Endothelial cell of umbilical vein (primary cell): ENCODE measurements at regions not wholly inside any gene's neighbourhood (a gene's known extent, or its start where the extent isn't known, plus 50 kb on each side); places are given as distances from the start of the nearest gene placed in this dataset.

ENCODE experiments used
- BruUV-seq: library from RNA; stranded (reverse); fragments of 400-500 nt; replicated peaks from 2 replicates; lab custom pipeline; 2021; lab: Mats Ljungman, UMichigan
- CTCF ChIA-PET: fragments of 300-600, 350-600 bp; sonication (Branson Sonifier 250); formaldehyde crosslinking; loops from one replicate; lab custom pipeline; 2021; ENCODE audit warnings: antibody characterized with exemption, inconsistent platforms; lab: Charles Lee
- POLR2A ChIA-PET: fragments of 300-600, 350-600 bp; sonication (Branson Sonifier 250); formaldehyde crosslinking; loops from one replicate; lab custom pipeline; 2021; ENCODE audit warnings: antibody characterized with exemption, inconsistent platforms; lab: Charles Lee
- DNase-seq: peaks from one replicate; pipeline ENCODE4 v3.0.0-alpha.2; 2011; ENCODE audit warnings: low read depth, low spot score
- FAIRE-seq: peaks from 2 replicates; lab custom pipeline; 2011; peaks lifted over from hg19 to GRCh38; lab: Jason Lieb, UNC
- H2AFZ ChIP-seq: 2 replicates; pipeline ENCODE4 v1.6.0; 2012; ENCODE audit warnings: low read depth, low read length, control low read depth, inconsistent platforms
- H3K27ac ChIP-seq: 2 replicates; pipeline ENCODE4 v1.5.1; 2011; ENCODE audit warnings: low read depth, mild to moderate bottlenecking, control low read depth, low read length, moderate library complexity; ENCODE audit not compliant: insufficient read depth
- H3K27me3 ChIP-seq, 2 experiments: 2 replicates each; pipeline versions ENCODE4 v1.6.0 to v1.6.1; 2011; ENCODE audit warnings: low read length in 2 of 2, mixed read lengths in 1 of 2; ENCODE audit not compliant: control insufficient read depth in 2 of 2, insufficient read depth in 2 of 2
- H3K36me3 ChIP-seq, 2 experiments: 2 replicates in 1 of 2; 3 replicates in 1 of 2; pipeline ENCODE4 v1.5.1; 2011; ENCODE audit warnings: low read length in 2 of 2, mild to moderate bottlenecking in 1 of 2, moderate library complexity in 1 of 2; ENCODE audit not compliant: control insufficient read depth in 2 of 2, insufficient read depth in 2 of 2; ENCODE audit errors: extremely low read depth in 1 of 2
- H3K4me1 ChIP-seq: 3 replicates; pipeline ENCODE4 v1.5.1; 2011; ENCODE audit warnings: mild to moderate bottlenecking, low read length; ENCODE audit not compliant: control insufficient read depth, insufficient read depth; ENCODE audit errors: extremely low read depth
- H3K4me2 ChIP-seq: 2 replicates; pipeline ENCODE4 v1.6.1; 2011; ENCODE audit warnings: low read length, control low read depth, mixed read lengths; ENCODE audit not compliant: insufficient read depth
- H3K4me3 ChIP-seq, 3 experiments: fragments of 200-600 bp in 1 of 3; sonication (generic), shearing (Covaris generic) in 1 of 3; replicated peaks in 1 of 3; 2 replicates each; pipeline ENCODE4 v1.5.1; 2011 to 2016; ENCODE audit warnings: control low read depth in 3 of 3, low read length in 3 of 3, mild to moderate bottlenecking in 2 of 3, inconsistent platforms in 1 of 3, low read depth in 1 of 3, moderate library complexity in 1 of 3; ENCODE audit not compliant: insufficient read depth in 1 of 3
- H3K79me2 ChIP-seq: 2 replicates; pipeline ENCODE4 v1.6.0; 2012; ENCODE audit warnings: low read length, inconsistent platforms; ENCODE audit not compliant: control insufficient read depth, insufficient read depth
- H3K9ac ChIP-seq: replicated peaks from 2 replicates; pipeline ENCODE3; 2011; ENCODE audit warnings: low read length, control low read depth; ENCODE audit not compliant: insufficient read depth; ENCODE audit errors: extremely low read depth
- H3K9me1 ChIP-seq: replicated peaks from 3 replicates; pipeline ENCODE4 v1.6.0; 2011; ENCODE audit warnings: mild to moderate bottlenecking, low read length; ENCODE audit not compliant: control insufficient read depth, insufficient read depth; ENCODE audit errors: extremely low read depth
- H3K9me3 ChIP-seq: replicated peaks from 2 replicates; pipeline ENCODE4 v1.5.1; 2012; ENCODE audit warnings: low read length, inconsistent platforms; ENCODE audit not compliant: control insufficient read depth, insufficient read depth
- H4K20me1 ChIP-seq: replicated peaks from 2 replicates; pipeline ENCODE3; 2011; ENCODE audit warnings: mild to moderate bottlenecking, low read length; ENCODE audit not compliant: control insufficient read depth, insufficient read depth; ENCODE audit errors: extremely low read depth
- EZH2 ChIP-seq: IDR thresholded peaks from 2 replicates; pipeline ENCODE4 v1.6.1; 2012; ENCODE audit warnings: borderline replicate concordance, low read depth, mild to moderate bottlenecking, moderate library complexity, low read length, inconsistent platforms; ENCODE audit not compliant: severe bottlenecking
- FOS ChIP-seq: IDR thresholded peaks from 2 replicates; pipeline ENCODE4 v1.6.1; 2011; ENCODE audit warnings: mild to moderate bottlenecking, low read length, moderate library complexity, borderline replicate concordance; ENCODE audit not compliant: insufficient read depth
- GATA2 ChIP-seq: IDR thresholded peaks from 2 replicates; pipeline ENCODE4 v1.7.0; 2011; ENCODE audit warnings: low read depth, mild to moderate bottlenecking, moderate library complexity, mixed read lengths, low read length; ENCODE audit not compliant: insufficient read length, insufficient read depth
- JUN ChIP-seq: IDR thresholded peaks from 2 replicates; pipeline ENCODE4 v1.6.1; 2011; ENCODE audit warnings: borderline replicate concordance, low read depth; ENCODE audit not compliant: insufficient read length, insufficient read depth
- MYC ChIP-seq: IDR thresholded peaks from one replicate; pipeline ENCODE4 v1.6.1; 2011; ENCODE audit warnings: mild to moderate bottlenecking, low read depth, low read length
- POLR2A ChIP-seq: IDR thresholded peaks from 2 replicates; pipeline ENCODE4 v1.6.1; 2012; ENCODE audit warnings: low read depth, mild to moderate bottlenecking, control low read depth, low read length
- POLR2AphosphoS5 ChIP-seq: IDR thresholded peaks from 2 replicates; pipeline ENCODE4 v1.6.1; 2012; ENCODE audit warnings: low read depth, mild to moderate bottlenecking, control low read depth, low read length, moderate library complexity; ENCODE audit not compliant: insufficient read depth
- dilution Hi-C: fragments of 300-500 bp; cut with MboI; formaldehyde crosslinking; loops from one replicate; pipeline ENCODE4 v1.15.0; 2019; ENCODE audit warnings: low sequenced_read_pairs; ENCODE audit not compliant: extremely low pct_ligation_motif_present
- intact Hi-C: fragments of 100-400 bp; cut with micrococcal nuclease; formaldehyde crosslinking; loops from one replicate; pipeline ENCODE4 v1.10.0; 2022
- TF ChIP-seq, protein P1 (sequence below): IDR thresholded peaks from 2 replicates; pipeline ENCODE4 v1.6.1; 2011; ENCODE audit not compliant: insufficient read depth, insufficient read length
- TF ChIP-seq, protein P2 (sequence below), 2 donors: IDR thresholded peaks; 1 replicate in 1 of 2; 2 replicates in 1 of 2; pipeline ENCODE4 v1.5.1; 2011; ENCODE audit warnings: low read length in 2 of 2, mild to moderate bottlenecking in 2 of 2, moderate library complexity in 2 of 2, control low read depth in 1 of 2, inconsistent platforms in 1 of 2, low read depth in 1 of 2; ENCODE audit not compliant: insufficient read depth in 1 of 2; ENCODE audit errors: extremely low read depth in 1 of 2

DNA sequence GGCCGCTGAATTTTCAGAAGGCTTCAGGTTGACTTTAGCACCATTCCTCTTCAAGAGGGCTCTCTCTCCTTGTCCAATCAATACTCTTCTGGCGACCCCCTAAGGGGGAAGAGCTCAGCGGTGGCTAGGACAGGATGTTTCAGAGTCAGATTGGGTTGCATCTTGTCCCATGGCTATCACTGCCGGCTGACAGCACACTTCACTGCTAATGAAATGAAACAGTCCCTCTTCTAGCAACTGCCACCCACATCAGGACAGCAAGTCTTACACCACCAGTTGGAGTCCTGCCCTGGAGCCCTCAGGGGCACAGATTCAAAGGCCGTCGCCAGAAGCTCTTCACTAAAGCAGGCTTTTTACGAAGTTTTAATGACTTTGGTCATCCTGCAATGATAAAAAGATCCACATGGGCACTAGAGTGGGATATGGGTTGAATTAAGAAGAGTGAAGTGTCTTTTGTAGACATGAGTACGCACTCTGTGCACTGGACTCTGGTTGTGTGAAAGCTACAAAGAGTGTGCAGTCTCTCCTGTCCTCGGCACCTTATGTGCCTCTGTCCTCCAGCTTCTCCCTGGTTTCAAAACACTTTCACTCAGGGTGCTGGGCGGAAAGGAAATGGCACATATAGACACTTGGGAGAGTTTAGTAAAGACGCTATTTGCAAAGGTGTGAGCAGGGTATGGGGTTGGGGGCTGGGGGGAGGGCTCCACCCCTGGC, 66.1 kb upstream of the SLC22A16 start:
- Histone ChIP-seq H3K36me3 (no peaks in the 10 kb centered on the region), H3K27me3 (peaks cover 80 to 84% of the 10 kb centered on the region in 2 experiments), H3K4me3 (no peak overlapping the region), H2AFZ (no peak overlapping the region), H3K79me2 (no peaks in the 10 kb centered on the region), H4K20me1 (no peaks in the 10 kb centered on the region), H3K9ac (no peak overlapping the region), H3K4me1 (peaks cover 3% of the 10 kb centered on the region), H3K27ac (no peak overlapping the region), H3K4me2 (no peak overlapping the region), H3K9me1 (no peaks in the 10 kb centered on the region), H3K9me3 (no peaks in the 10 kb centered on the region)
- CTCF ChIA-PET: interaction anchor here (1.0 to 1.7 kb wide), 2 partner anchors 9 to 14 kb away, joined by 4 to 5 read pairs; no protein-coding TSS in a partner anchor
- intact Hi-C loops: no loop called here
- TF ChIP-seq POLR2AphosphoS5: no peak
- TF ChIP-seq, protein P1, sequence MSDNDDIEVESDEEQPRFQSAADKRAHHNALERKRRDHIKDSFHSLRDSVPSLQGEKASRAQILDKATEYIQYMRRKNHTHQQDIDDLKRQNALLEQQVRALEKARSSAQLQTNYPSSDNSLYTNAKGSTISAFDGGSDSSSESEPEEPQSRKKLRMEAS: no peak
- TF ChIP-seq, protein P2, sequence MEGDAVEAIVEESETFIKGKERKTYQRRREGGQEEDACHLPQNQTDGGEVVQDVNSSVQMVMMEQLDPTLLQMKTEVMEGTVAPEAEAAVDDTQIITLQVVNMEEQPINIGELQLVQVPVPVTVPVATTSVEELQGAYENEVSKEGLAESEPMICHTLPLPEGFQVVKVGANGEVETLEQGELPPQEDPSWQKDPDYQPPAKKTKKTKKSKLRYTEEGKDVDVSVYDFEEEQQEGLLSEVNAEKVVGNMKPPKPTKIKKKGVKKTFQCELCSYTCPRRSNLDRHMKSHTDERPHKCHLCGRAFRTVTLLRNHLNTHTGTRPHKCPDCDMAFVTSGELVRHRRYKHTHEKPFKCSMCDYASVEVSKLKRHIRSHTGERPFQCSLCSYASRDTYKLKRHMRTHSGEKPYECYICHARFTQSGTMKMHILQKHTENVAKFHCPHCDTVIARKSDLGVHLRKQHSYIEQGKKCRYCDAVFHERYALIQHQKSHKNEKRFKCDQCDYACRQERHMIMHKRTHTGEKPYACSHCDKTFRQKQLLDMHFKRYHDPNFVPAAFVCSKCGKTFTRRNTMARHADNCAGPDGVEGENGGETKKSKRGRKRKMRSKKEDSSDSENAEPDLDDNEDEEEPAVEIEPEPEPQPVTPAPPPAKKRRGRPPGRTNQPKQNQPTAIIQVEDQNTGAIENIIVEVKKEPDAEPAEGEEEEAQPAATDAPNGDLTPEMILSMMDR (IDR thresholded peaks at IDR 0.05; ENCODE audit: extremely low read depth in 1 of 2, insufficient read depth in 1 of 2, low read depth in 1 of 2, low read length in 2 of 2): no peak
- TF ChIP-seq MYC: no peak
- TF ChIP-seq JUN: no peak
- TF ChIP-seq EZH2: no peak
- TF ChIP-seq FOS: no peak
- no peak for TF ChIP-seq POLR2A
- no peak for TF ChIP-seq GATA2
- FAIRE-seq (no peak), DNase-seq (no peak)
- POLR2A ChIA-PET: no interaction called here
- dilution Hi-C loops: no loop called here
- BruUV-seq: no TSS peak
